ENCODE measurements at regions not wholly inside any gene's neighbourhood (a gene's known extent, or its start where the extent isn't known, plus 50 kb on each side); places are given as distances from the start of the nearest gene placed in this dataset.
"Not testable (repeated sequence)": the region's sequence is repeated elsewhere in the genome, so short reads cannot be mapped to it uniquely, and the experiment has no call there.

- no peak for DNase-seq
Observed at GRCh38 chr22:49400941-49401598, 426.6 kb downstream of the BRD1 start.

GRCh38 chr22:49400136-49400940 is 427.3 kb downstream of the BRD1 start:
- no peak for DNase-seq

GRCh38 chr22:49398646-49399045 is 429.0 kb downstream of the BRD1 start:
- DNase-seq, result no peak

GRCh38 chr22:49398115-49398514 is 429.6 kb downstream of the BRD1 start:
- DNase-seq, result no peak

- DNase-seq, result no peak
Observed at GRCh38 chr22:49396817-49397216, 430.9 kb downstream of the BRD1 start.

- no peak for DNase-seq
Observed at GRCh38 chr22:49395617-49396016, 432.1 kb downstream of the BRD1 start.

GRCh38 chr22:49395062-49395461 is 432.6 kb downstream of the BRD1 start:
- DNase-seq, result not testable (repeated sequence)

- DNase-seq, result no peak
Observed at GRCh38 chr22:49394116-49394785, 433.4 kb downstream of the BRD1 start.

- DNase-seq, result no peak
Observed at GRCh38 chr22:49393526-49393925, 434.1 kb downstream of the BRD1 start.

- no peak for DNase-seq
Observed at GRCh38 chr22:49392841-49393510, 434.7 kb downstream of the BRD1 start.

- no peak for DNase-seq
Observed at GRCh38 chr22:49392247-49392646, 435.4 kb downstream of the BRD1 start.

GRCh38 chr22:49391436-49391835 is 436.2 kb downstream of the BRD1 start:
- no peak for DNase-seq

GRCh38 chr22:49390954-49391353 is 436.7 kb downstream of the BRD1 start:
- no peak for DNase-seq

GRCh38 chr22:49383909-49384308 is 443.8 kb downstream of the BRD1 start:
- DNase-seq, result not testable (repeated sequence)

GRCh38 chr22:49382451-49382735 is 445.3 kb downstream of the BRD1 start:
- DNase-seq, result no peak

GRCh38 chr22:49381595-49382450 is 445.9 kb downstream of the BRD1 start:
- DNase-seq, result no peak

- no peak for DNase-seq
Observed at GRCh38 chr22:49380828-49381114, 446.9 kb downstream of the BRD1 start.

- no peak for DNase-seq
Observed at GRCh38 chr22:49380095-49380827, 447.4 kb downstream of the BRD1 start.

GRCh38 chr22:49377306-49377705 is 450.4 kb downstream of the BRD1 start:
- DNase-seq, result no peak

- no peak for DNase-seq
Observed at GRCh38 chr22:49373801-49374226, 453.9 kb downstream of the BRD1 start.

GRCh38 chr22:49373289-49373666 is 454.4 kb downstream of the BRD1 start:
- DNase-seq, result no peak

Data from EL (cell line).